ENCODE measurements at regions not wholly inside any gene's neighbourhood (a gene's known extent, or its start where the extent isn't known, plus 50 kb on each side); places are given as distances from the start of the nearest gene placed in this dataset.

GRCh38 chr5:2524620-2525019 is 226.9 kb downstream of the IRX2 start:
- no peak for DNase-seq

GRCh38 chr5:2523180-2523579 is 228.3 kb downstream of the IRX2 start:
- no peak for DNase-seq

GRCh38 chr5:2522372-2522771 is 229.1 kb downstream of the IRX2 start:
- DNase-seq = no peak

GRCh38 chr5:2519153-2519552 is 232.3 kb downstream of the IRX2 start:
- DNase-seq = no peak

GRCh38 chr5:2517451-2517850 is 234.0 kb downstream of the IRX2 start:
- DNase-seq = no peak

GRCh38 chr5:2515180-2515764 is 236.2 kb downstream of the IRX2 start:
- no peak for DNase-seq

- no peak for DNase-seq
These were observed 237.0 kb downstream of the IRX2 start for GRCh38 chr5:2514484-2514883.

DNA sequence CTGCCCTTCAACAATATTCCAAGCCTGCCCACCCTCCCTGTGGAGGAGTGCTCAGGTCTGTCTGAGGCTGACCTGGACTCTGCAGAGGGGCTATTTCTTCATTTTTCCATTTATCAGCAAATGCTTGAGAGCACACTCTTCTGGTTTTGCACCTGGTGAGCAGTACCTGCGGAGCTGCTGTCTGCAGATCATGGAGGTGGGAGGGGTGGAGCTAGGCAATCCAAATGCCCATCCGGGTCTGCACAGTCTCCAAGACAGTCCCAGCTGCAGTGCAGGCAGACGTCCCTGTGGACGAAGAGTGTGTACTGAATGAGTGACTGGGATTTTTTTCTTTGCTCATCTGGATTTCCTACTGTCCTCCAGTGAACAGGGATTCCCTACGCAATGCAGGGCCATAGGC is 239.8 kb downstream of the IRX2 start:
- no peak for DNase-seq

DNA sequence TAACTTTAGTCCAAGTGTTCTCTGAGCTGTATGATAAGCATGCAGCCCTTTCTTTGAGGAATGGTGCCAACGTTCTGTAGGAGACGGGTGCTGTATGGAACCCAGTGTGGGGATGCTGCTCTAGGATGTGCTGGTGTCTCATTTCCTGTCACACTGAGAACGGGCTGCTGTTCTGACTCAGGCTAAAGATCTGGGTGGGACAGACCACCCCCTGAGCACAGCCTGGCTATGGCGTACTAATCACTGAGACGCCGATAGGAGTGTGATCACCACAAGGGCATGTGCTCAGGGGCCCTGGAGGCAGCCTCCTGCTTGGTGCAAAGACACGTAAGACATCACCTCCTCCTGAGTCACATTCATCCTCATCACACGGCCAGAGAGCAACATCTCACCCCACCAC is 240.4 kb downstream of the IRX2 start:
- no peak for DNase-seq

DNA sequence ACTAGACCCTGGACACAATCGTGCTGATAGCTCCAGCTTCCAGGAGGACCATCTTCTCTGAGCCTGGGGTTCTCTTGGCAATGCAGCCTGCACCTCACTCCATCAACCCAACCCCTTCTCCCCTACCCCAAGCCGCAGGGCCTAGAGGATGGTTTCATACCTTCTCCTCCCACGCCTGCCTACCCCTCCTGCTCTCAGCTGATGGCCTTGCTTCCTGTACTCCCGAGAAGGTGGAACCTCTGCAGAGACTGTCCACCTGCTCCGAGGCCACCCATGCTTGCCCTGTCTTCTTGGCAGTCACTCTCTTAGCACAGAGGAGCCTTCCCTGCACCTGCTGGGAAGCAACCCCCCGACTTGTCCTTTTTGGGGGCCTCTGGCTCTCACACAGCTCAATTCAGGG is 241.9 kb downstream of the IRX2 start:
- DNase-seq = no peak

DNA sequence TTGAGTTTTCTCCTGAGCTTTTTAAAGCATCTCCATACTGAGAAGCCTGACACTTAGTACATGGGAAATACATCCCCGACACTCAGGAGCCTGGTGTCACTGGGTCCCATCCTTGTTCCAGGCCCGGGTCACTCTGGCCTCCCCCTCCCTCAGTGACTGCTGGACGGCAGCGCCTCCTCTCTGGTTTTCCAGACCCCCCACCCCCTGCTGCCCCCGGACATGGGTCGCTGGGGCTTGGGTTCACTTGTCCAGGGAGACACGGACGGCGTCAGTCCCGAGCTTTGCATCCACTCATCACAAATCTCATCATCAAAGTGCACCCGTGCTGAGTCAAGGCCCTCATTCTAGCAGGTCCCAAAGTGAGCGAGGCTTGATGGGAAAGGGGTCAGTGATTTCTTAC is 243.0 kb downstream of the IRX2 start:
- DNase-seq = no peak

GRCh38 chr5:2507611-2508010 is 243.9 kb downstream of the IRX2 start:
- DNase-seq = no peak

GRCh38 chr5:2506603-2507002 is 244.9 kb downstream of the IRX2 start:
- no peak for DNase-seq

GRCh38 chr5:2505217-2505616 is 246.3 kb downstream of the IRX2 start:
- DNase-seq = no peak

- DNase-seq = no peak
These were observed 248.4 kb downstream of the IRX2 start for GRCh38 chr5:2502970-2503594.

DNA sequence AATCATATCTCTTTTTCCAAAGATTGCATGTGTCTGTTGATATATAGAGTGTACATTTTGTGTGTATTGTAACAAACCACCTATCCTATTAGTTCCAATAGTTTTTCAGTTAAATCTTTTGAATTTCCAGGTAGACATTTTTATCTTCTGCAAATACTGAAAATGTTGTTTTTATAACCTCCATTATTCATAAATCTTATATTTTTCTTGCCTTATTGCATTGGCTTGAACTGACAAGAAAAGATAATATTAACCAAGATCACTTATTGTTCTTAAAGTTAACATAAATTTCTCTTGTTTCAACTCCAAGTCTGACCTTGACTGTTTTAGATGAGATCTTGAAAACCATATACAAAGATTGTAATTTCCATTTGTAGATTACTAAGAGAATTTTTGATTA is 251.6 kb downstream of the IRX2 start:
- no peak for DNase-seq

- DNase-seq = no peak
These were observed 254.6 kb downstream of the IRX2 start for GRCh38 chr5:2496891-2497290.

DNA sequence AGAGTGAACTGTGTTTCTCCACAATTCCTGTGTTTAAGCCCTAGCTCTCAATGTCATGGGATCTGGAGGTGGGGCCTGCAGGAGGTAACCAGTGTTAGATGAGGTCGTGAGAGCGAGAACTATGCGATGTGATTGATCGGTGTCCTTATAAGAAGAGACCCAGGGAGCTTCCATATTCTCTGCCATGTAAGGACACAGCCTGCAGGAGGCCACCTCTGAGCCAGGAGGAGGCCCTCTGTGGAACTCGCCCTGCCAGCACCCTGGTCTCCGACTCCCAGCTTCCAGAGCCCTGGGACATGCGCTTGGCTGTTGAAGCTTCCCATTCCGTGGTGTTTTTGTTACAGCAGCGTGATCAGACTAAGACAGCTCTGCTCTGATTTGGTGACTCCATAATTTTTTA is 255.4 kb downstream of the IRX2 start:
- no peak for DNase-seq

DNA sequence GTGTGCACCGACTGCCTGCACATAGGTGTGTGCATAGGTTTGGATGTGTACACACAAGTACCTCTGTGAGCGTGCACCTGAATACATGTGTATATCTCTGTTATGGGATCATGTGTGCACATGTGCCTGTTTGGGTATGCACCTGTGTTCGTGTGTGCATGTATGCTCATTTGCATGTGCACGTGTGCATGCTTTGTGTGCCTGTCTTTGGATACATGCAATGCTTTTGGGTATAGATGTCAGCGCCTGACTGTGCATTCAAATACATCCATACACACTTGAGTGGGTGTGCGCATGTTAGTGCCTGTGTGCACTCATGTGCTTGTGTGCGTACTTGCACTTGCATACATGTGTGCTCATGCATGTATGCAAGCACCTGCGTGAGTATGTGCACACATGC is 258.1 kb downstream of the IRX2 start:
- DNase-seq = no peak

DNA sequence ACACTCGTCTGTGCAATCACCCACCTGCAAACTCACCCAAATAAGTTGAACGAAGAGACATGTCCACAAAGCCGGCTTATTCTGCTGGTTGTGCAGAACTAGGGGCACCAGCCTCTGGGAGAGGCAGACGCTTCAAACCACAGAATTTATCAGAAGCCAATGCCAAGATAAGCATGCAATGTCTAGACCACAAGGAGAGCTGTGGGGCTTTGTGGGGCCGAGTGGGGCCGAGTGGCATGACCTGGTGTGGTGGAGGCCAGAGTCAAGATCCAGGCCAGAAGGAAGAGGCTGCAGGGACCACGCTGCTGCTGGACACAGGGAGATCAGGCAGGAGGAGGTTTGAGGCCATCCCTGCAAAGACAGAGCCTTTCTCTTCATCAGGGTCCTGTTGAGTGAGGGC is 259.0 kb downstream of the IRX2 start:
- DNase-seq = no peak

GRCh38 chr5:2491846-2492245 is 259.6 kb downstream of the IRX2 start:
- DNase-seq = no peak

GRCh38 chr5:2489306-2489705 is 262.2 kb downstream of the IRX2 start:
- no peak for DNase-seq

- DNase-seq = no peak
These were observed 262.9 kb downstream of the IRX2 start for GRCh38 chr5:2488593-2488992.

DNA sequence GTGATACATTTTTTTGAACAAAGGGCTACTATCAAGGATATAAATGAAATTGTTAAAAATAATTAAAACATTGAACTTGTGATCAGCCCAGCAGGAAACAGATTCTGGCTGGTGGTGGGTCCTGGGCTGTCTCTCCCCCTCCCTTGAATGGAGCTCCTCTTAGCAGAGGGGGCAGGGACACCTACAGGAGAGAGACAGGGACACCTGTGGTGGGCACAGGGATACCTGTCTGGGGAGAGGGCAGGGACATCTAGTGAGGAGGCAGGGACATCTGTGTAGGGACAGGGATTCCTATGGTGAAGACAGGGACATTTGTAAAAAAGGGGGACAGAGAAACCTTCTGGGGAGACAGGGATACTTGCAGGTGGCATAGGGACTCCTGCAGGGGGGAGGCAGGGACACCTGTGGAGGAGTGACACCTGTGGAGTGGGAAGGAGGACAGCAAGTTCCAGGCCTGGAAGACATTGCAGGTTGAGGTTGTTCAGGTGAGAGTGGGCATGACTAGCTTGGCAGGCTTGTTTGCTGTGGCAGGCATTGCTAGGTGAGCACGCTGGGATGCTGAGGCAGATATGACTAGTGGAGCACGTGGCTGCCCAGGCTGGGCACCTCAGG is 264.2 kb downstream of the IRX2 start:
- DNase-seq = no peak

- DNase-seq = no peak
These were observed 265.1 kb downstream of the IRX2 start for GRCh38 chr5:2486373-2486772.

All from NCI-H1436 (cell line).